ENCODE measurements at regions not wholly inside any gene's neighbourhood (a gene's known extent, or its start where the extent isn't known, plus 50 kb on each side); places are given as distances from the start of the nearest gene placed in this dataset.

DNA sequence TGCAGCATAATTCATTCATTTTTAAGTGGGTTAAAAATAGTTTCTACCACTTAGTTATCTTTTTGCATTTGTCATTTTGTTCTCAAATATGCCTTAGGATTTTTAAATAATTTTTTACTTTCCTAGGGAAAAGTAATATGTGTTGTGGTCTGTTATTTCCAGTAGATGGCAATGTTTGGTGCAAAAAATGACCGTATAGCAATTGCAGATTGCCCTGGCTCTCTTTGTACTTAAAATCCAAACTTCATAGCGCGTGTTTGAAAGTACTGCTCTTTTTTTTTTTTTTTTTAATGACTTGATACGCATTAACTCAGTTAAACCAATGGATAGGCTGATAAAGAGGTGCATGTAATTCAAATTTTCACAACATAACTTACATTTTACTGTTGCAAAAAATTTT lies 74.4 kb upstream of the RBMX start:
- H3K27me3 Mint-ChIP-seq (ENCODE audit: low read depth in 3 of 3) = peaks cover 0 to 2% (median 2%) of the 10 kb centered on the region in 3 donors

DNA sequence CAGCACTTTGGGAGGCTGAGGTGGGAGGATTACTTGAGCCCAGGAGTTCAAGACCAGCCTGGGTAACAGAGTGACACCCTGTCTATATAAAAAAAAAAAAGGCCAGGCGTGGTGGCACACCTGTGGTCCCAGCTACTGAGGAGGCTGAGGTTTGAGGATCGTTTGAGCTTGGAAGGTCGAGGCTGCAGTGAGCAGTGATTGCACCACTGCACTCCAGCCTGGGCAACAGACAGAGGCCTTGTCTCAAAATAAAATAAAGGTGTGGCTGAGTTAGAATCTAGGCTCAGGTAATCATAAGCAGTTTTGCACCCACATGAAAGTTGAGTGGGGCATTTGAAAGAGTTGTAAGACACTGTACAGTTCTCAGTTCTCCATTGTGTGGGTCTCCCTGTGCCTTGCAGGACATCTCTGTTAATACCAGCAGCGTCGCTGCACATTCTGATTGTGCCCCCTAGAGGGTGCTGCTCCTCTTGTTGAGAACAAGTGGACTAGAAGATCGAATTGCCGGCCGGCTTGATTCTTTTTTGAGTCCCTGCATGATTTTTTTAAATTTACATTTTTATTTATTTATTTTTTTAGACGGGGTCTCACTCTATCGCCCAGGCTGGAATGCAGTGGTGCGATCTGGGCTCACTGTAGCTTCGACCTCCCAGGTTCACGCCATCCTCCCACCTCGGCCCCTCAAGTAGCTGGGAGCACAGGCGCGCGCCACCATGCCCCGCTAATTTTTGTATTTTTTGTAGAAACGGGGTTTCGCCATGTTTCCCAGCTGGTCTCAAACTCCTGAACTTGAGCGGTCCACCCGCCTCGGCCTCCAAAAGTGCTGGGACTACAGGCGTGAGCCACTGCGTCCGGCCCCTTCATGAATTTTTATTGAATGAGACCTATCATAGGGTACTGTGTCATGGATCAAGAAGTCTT lies 73.6 kb upstream of the RBMX start:
- Histone ChIP-seq H3K9ac (ENCODE audit: insufficient read depth, low read length, poor library complexity, severe bottlenecking) (no peak overlapping the region), H3K4me2 (replicated peaks; ENCODE audit: extremely low read depth, low read length, poor library complexity, severe bottlenecking) (no peak overlapping the region), H3K79me2 (ENCODE audit: insufficient read depth, low read length) (no peaks in the 10 kb centered on the region), H3K4me1 (ENCODE audit: control insufficient read depth in 1 of 2, insufficient read depth in 2 of 2, low read length in 2 of 2) (no peaks in the 10 kb centered on the region), H3K9me3 (replicated peaks in 1 of 2; ENCODE audit: control insufficient read depth in 1 of 2, insufficient read depth in 1 of 2, low read length in 2 of 2) (no peaks in the 10 kb centered on the region), H3K27me3 (ENCODE audit: control insufficient read depth in 2 of 2, insufficient read depth in 2 of 2, low read length in 2 of 2) (no peaks in the 10 kb centered on the region), H2AFZ (ENCODE audit: insufficient read depth, low read depth, low read length, poor library complexity, severe bottlenecking) (no peak overlapping the region), H3K4me3 (replicated peaks in 1 of 3; ENCODE audit: low read depth in 2 of 3, low read length in 3 of 3) (no peak overlapping the region), H3K36me3 (replicated peaks in 1 of 2; ENCODE audit: control insufficient read depth in 1 of 2, insufficient read depth in 2 of 2, low read length in 2 of 2) (no peaks in the 10 kb centered on the region), H4K20me1 (ENCODE audit: insufficient read depth, low read length) (no peaks in the 10 kb centered on the region), H3K27ac (ENCODE audit: low read depth in 1 of 2, low read length in 2 of 2) (no peak overlapping the region)
- TF ChIP-seq, protein P1, sequence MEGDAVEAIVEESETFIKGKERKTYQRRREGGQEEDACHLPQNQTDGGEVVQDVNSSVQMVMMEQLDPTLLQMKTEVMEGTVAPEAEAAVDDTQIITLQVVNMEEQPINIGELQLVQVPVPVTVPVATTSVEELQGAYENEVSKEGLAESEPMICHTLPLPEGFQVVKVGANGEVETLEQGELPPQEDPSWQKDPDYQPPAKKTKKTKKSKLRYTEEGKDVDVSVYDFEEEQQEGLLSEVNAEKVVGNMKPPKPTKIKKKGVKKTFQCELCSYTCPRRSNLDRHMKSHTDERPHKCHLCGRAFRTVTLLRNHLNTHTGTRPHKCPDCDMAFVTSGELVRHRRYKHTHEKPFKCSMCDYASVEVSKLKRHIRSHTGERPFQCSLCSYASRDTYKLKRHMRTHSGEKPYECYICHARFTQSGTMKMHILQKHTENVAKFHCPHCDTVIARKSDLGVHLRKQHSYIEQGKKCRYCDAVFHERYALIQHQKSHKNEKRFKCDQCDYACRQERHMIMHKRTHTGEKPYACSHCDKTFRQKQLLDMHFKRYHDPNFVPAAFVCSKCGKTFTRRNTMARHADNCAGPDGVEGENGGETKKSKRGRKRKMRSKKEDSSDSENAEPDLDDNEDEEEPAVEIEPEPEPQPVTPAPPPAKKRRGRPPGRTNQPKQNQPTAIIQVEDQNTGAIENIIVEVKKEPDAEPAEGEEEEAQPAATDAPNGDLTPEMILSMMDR (IDR thresholded peaks at IDR 0.05) = peak; percentile 65
- Mint-ChIP-seq H3K9me3 (no peaks in the 10 kb centered on the region), H3K4me1 (no peaks in the 10 kb centered on the region), H3K27me3 (ENCODE audit: low read depth in 3 of 3) (peaks cover 0 to 2% (median 2%) of the 10 kb centered on the region in 3 donors), H3K36me3 (no peaks in the 10 kb centered on the region), H3K4me3 (no peak overlapping the region), H3K27ac (no peak overlapping the region)
- WGBS (ENCODE audit: insufficient coverage) = 73% methylated on average over 3 of the region's 26 CpGs
- intact Hi-C loops (cut with micrococcal nuclease) = no loop called here
- peak; percentile 18 to 36 (median 36) for DNase-seq

More for the DNA sequence above, 74.4 kb upstream of the RBMX start:
- H3K4me3 Mint-ChIP-seq = no peak overlapping the region
- H3K9ac ChIP-seq (ENCODE audit: insufficient read depth, low read length, poor library complexity, severe bottlenecking) = no peak overlapping the region
- H3K79me2 ChIP-seq (ENCODE audit: insufficient read depth, low read length) = no peaks in the 10 kb centered on the region
- no peaks in the 10 kb centered on the region for H4K20me1 ChIP-seq (ENCODE audit: insufficient read depth, low read length)
- no peak for DNase-seq
- H3K9me3 Mint-ChIP-seq = no peaks in the 10 kb centered on the region
- H3K36me3 Mint-ChIP-seq = no peaks in the 10 kb centered on the region
- no peak overlapping the region for H3K4me3 ChIP-seq (replicated peaks in 1 of 3; ENCODE audit: low read depth in 2 of 3, low read length in 3 of 3)
- WGBS (ENCODE audit: insufficient coverage) = no CpG with 5 or more reads among the region's 4 CpGs
- no peak overlapping the region for H3K27ac Mint-ChIP-seq
- intact Hi-C loops (cut with micrococcal nuclease) = no loop called here
- H3K36me3 ChIP-seq (replicated peaks in 1 of 2; ENCODE audit: control insufficient read depth in 1 of 2, insufficient read depth in 2 of 2, low read length in 2 of 2) = no peaks in the 10 kb centered on the region
- TF ChIP-seq, protein P1 (IDR thresholded peaks at IDR 0.05) = no peak
- H3K4me2 ChIP-seq (replicated peaks; ENCODE audit: extremely low read depth, low read length, poor library complexity, severe bottlenecking) = no peak overlapping the region
- no peak overlapping the region for H2AFZ ChIP-seq (ENCODE audit: insufficient read depth, low read depth, low read length, poor library complexity, severe bottlenecking)
- H3K4me1 Mint-ChIP-seq = no peaks in the 10 kb centered on the region
- H3K4me1 ChIP-seq (ENCODE audit: control insufficient read depth in 1 of 2, insufficient read depth in 2 of 2, low read length in 2 of 2) = no peaks in the 10 kb centered on the region
- H3K9me3 ChIP-seq (replicated peaks in 1 of 2; ENCODE audit: control insufficient read depth in 1 of 2, insufficient read depth in 1 of 2, low read length in 2 of 2) = no peaks in the 10 kb centered on the region
- no peak overlapping the region for H3K27ac ChIP-seq (ENCODE audit: low read depth in 1 of 2, low read length in 2 of 2)
- H3K27me3 ChIP-seq (ENCODE audit: control insufficient read depth in 2 of 2, insufficient read depth in 2 of 2, low read length in 2 of 2) = no peaks in the 10 kb centered on the region
